ENCODE measurements at regions not wholly inside any gene's neighbourhood (a gene's known extent, or its start where the extent isn't known, plus 50 kb on each side); places are given as distances from the start of the nearest gene placed in this dataset.

DNA sequence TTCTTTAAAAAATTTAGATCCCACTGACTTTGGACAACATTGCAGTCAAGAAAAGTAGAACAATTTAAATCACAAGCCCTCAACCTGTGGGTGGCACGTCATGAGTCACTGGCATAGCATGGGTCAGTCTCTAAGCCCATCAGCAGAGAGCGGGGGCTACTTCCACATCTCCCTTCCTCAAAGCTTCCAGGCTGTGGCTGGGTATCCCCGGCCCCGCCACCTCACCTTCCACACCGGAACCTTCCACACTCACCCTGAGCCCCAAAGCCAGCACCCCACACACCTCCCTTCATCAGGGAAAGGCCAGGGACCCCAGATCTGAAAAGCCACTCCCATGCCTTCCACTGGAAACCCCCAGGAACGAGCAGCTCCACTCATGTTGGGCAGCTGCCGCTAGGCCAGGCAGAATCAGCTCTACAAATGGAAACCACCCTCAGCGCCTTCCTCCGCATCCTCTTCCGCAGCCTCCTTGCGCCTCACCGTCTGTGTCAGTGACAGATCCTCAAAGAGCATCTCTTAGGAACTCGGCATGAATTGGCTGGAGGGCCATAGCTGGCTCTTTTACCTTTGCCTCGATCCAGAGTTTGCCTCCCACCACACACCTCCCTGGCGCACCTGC, 156.5 kb downstream of the ERCC6L2 start:
- Histone ChIP-seq H3K27ac (ENCODE audit: low read depth, low read length) (no peak overlapping the region), H3K27me3 (ENCODE audit: insufficient read depth, low read length) (peaks cover 25% of the 10 kb centered on the region), H3K9me3 (ENCODE audit: insufficient read depth, low read depth, low read length) (peaks cover 6% of the 10 kb centered on the region), H3K4me3 (ENCODE audit: low read length) (no peak overlapping the region), H3K9ac (ENCODE audit: low read depth, low read length) (no peak overlapping the region), H3K4me1 (ENCODE audit: insufficient read depth, low read length) (no peaks in the 10 kb centered on the region), H3K36me3 (ENCODE audit: insufficient read depth, low read length) (no peaks in the 10 kb centered on the region)
- 88% methylated on average over 15 of the region's 15 CpGs for WGBS

DNA sequence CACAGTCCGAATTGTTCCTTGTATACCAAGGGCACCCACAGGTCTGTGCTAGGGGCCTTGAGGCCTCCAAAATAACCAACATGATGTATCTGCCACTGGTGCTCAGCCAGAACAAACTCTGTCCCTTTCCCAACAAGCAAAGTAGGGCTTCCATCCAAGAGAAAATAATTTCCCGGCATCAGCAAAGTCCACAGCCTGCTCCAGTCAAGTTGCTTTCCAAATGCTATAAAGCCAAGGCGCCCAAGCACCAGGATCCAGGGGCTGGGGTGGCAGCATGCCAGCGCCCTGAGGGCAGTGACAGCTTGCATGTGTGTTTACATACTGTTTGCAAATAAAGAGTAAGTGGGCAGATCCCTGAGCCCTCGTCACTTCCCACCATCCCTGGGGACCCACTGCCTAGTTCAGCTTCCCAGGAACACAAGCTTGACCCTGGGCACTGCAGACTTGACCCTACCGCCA, 155.9 kb downstream of the ERCC6L2 start:
- Histone ChIP-seq H3K27me3 (ENCODE audit: insufficient read depth, low read length) (peaks cover 32% of the 10 kb centered on the region), H3K9ac (ENCODE audit: low read depth, low read length) (no peak overlapping the region), H3K27ac (ENCODE audit: low read depth, low read length) (no peak overlapping the region), H3K4me3 (ENCODE audit: low read length) (no peak overlapping the region), H3K36me3 (ENCODE audit: insufficient read depth, low read length) (no peaks in the 10 kb centered on the region), H3K4me1 (ENCODE audit: insufficient read depth, low read length) (no peaks in the 10 kb centered on the region), H3K9me3 (ENCODE audit: insufficient read depth, low read depth, low read length) (peaks cover 6% of the 10 kb centered on the region)
- 91% methylated on average over 6 of the region's 6 CpGs for WGBS

DNA sequence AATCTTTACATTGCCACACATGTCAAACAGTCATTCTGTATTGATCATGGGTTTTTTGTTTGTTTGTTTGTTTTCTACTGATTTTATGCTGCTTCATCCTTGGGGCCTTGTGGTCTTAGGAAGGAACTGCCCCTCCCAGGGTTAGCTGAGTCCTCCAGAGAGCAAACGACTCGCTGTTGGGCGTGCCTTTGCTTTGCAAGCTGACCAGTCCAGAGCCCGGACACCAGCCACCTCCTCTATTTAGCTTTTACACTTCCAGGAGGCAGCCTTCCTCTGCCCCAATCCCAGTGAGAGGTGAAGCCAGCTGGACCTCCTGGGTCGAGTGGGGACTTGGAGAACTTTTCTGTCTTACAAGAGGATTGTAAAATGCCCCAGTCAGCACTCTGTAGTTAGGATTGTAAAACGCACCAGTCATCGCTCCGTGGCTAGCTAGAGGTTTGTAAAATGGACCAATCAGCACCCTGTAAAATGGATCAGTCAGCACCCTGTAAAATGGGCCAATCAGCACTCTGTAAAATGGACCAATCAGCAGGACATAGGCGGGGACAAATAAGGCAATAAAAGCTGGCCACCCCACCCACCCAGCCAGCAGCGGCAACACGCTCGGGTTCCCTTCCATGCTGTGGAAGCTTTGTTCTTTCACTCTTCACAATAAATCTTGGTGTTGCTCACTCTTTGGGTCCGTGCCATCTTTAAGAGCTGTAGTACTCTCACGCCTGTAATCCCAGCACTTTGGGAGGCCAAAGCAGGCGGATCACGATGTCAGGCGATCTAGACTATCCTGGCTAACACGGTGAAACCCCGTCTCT, 154.4 kb downstream of the ERCC6L2 start:
- H3K4me3 ChIP-seq (ENCODE audit: low read length) = no peak overlapping the region
- H3K36me3 ChIP-seq (ENCODE audit: insufficient read depth, low read length) = no peaks in the 10 kb centered on the region
- no peaks in the 10 kb centered on the region; the same call in 1 of the 2 replicates for H3K9me3 ChIP-seq (ENCODE audit: insufficient read depth, low read depth, low read length)
- peaks cover 46% of the 10 kb centered on the region for H3K27me3 ChIP-seq (ENCODE audit: insufficient read depth, low read length)
- WGBS = 92% methylated on average over 19 of the region's 19 CpGs
- H3K9ac ChIP-seq (ENCODE audit: low read depth, low read length) = no peak overlapping the region
- H3K4me1 ChIP-seq (ENCODE audit: insufficient read depth, low read length) = no peaks in the 10 kb centered on the region
- H3K27ac ChIP-seq (ENCODE audit: low read depth, low read length) = no peak overlapping the region

DNA sequence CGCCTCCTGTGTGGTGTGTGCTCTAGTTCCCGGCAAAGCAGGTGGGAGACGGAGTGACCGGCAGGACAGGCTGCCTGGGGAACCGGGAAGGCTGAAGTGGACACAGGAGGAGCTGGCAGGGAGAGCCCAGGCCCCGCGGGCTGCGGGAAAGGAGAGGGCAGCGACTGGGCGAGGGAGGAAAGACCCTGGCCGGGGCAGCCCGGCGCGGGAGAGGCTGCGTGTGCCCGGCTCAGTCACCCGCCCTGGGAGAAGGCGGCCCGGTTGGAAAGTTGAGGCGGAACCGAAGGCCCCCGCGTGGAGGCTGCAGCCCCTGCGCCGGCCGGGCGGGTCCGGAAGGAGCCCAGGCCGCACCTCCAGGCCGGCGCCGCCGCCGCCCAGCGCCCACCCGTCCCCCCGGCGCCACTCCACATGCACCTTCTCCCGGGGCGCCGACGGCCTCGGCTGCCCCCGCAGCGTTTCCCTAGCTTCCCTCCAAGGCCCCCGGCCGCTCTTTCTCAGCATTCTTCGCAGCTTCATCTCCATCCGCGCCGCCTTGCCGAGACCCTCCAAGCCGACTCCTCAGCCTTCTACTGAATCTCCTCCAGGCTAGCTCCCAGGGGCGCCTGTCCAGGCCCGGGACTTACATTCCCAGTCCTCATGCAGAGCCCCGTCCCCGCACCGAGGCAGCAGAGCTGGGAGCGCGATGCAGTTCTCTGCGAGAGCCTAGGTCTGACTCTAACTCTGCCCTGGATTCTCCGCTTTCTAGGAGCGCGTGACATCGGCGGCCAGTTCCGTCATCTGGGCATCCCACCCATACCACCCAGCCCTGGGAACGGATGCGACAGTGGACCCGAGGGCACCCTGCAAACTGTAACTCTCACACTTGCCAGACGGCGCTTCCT, 152.0 kb downstream of the ERCC6L2 start:
- H3K27ac ChIP-seq (ENCODE audit: low read depth, low read length) = no peak overlapping the region
- WGBS = 17% methylated on average over 72 of the region's 72 CpGs
- H3K36me3 ChIP-seq (ENCODE audit: insufficient read depth, low read length) = no peaks in the 10 kb centered on the region
- 0 out of 2 replicates have a peak overlapping the region, but pooled peaks have one; percentile 15 for H3K9ac ChIP-seq (ENCODE audit: low read depth, low read length)
- H3K9me3 ChIP-seq (ENCODE audit: insufficient read depth, low read depth, low read length) = no peaks in the 10 kb centered on the region
- peaks cover 71% of the 10 kb centered on the region for H3K27me3 ChIP-seq (ENCODE audit: insufficient read depth, low read length)
- 0 out of 2 replicates have a peak, but pooled peaks cover 1% of the 10 kb centered on the region for H3K4me1 ChIP-seq (ENCODE audit: insufficient read depth, low read length)
- peak overlapping the region; percentile 43 for H3K4me3 ChIP-seq (ENCODE audit: low read length)

DNA sequence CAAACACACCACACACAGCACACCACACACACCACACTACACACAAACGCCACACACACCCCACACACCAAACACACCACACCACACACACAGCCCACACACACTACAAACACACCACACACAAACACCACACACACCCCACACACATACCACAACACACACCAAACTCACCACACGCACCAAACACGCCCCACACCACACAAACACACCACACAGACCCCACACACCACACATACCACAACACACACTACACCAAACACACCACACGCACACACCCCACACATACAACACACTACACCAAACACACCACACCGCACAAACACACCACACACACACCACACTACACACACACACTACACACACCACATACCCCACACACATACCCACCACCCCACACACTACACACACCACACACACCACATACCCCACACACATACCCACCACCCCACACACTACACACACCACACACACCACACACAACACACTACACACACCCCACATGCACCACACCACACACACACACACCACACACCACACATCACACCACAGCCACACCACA, 151.2 kb downstream of the ERCC6L2 start:
- 88% methylated on average over 5 of the region's 5 CpGs for WGBS
- H3K36me3 ChIP-seq (ENCODE audit: insufficient read depth, low read length) = no peaks in the 10 kb centered on the region
- H3K27me3 ChIP-seq (ENCODE audit: insufficient read depth, low read length) = peaks cover 78% of the 10 kb centered on the region
- peak overlapping the region; percentile 43 for H3K4me3 ChIP-seq (ENCODE audit: low read length)
- no peaks in the 10 kb centered on the region for H3K9me3 ChIP-seq (ENCODE audit: insufficient read depth, low read depth, low read length)
- no peak overlapping the region for H3K27ac ChIP-seq (ENCODE audit: low read depth, low read length)
- 0 out of 2 replicates have a peak, but pooled peaks cover 4% of the 10 kb centered on the region for H3K4me1 ChIP-seq (ENCODE audit: insufficient read depth, low read length)
- no peak overlapping the region for H3K9ac ChIP-seq (ENCODE audit: low read depth, low read length)

DNA sequence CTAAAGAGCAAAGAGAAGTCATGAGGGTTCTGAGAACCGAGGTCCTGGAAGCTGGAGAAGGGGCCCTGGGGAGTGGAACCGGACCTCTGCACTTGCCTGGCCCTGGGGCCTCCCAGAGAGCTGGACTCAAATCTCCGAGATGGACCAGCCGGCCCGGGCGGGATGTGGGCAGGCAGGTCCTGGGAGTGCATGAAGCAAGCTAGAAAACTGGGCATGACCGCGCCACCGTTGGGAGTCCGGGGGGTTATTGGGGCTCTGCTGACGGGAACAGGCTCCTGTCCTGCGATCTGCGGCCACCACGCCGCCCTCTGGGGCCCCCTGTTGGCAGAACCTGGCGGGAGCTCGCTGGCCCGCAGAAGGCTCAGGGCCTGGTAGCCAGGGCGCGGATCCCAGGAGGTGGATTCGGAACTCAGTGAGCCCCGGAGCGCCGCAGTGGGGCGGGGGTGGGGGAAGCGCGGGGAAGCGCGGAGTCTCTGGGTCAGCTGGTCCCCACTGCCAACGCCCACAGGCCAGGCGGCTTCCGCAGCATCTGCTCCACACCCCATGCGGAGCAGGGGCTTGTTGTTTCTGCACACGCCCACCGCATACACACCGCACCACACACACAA, 150.6 kb downstream of the ERCC6L2 start:
- H3K36me3 ChIP-seq (ENCODE audit: insufficient read depth, low read length) = no peaks in the 10 kb centered on the region
- 26% methylated on average over 36 of the region's 36 CpGs for WGBS
- peak overlapping the region; percentile 29; the same call in 1 of the 2 replicates for H3K4me3 ChIP-seq (ENCODE audit: low read length)
- no peak overlapping the region for H3K27ac ChIP-seq (ENCODE audit: low read depth, low read length)
- peaks cover 85% of the 10 kb centered on the region for H3K27me3 ChIP-seq (ENCODE audit: insufficient read depth, low read length)
- H3K9ac ChIP-seq (ENCODE audit: low read depth, low read length) = no peak overlapping the region
- H3K9me3 ChIP-seq (ENCODE audit: insufficient read depth, low read depth, low read length) = no peaks in the 10 kb centered on the region
- H3K4me1 ChIP-seq (ENCODE audit: insufficient read depth, low read length) = 0 out of 2 replicates have a peak, but pooled peaks cover 4% of the 10 kb centered on the region

DNA sequence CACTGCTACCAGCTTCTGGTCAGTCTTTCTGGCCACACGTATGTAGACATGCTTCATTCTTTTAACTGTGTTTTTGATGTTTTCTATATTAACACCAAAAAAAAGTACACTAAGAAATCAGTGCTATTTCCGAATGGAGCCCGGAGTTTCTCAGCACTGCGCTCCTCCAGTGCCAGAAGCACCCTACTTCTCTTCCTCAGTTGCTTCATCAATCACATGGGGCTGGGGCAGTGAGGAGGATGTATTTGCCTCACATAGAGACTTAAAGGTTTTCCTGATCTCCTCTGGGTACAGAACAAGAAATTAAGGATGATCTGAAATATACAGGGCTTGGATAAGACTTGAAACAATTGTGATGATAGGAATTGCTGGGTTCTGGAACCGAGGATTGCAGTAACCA, 148.0 kb downstream of the ERCC6L2 start:
- no peaks in the 10 kb centered on the region for H3K9me3 ChIP-seq (ENCODE audit: insufficient read depth, low read depth, low read length)
- 78% methylated on average over 5 of the region's 5 CpGs for WGBS
- H3K27ac ChIP-seq (ENCODE audit: low read depth, low read length) = no peak overlapping the region
- no peak overlapping the region for H3K4me3 ChIP-seq (ENCODE audit: low read length)
- 0 out of 2 replicates have a peak, but pooled peaks cover 4% of the 10 kb centered on the region for H3K4me1 ChIP-seq (ENCODE audit: insufficient read depth, low read length)
- no peak overlapping the region for H3K9ac ChIP-seq (ENCODE audit: low read depth, low read length)
- no peaks in the 10 kb centered on the region for H3K36me3 ChIP-seq (ENCODE audit: insufficient read depth, low read length)
- peaks cover 100% of the 10 kb centered on the region for H3K27me3 ChIP-seq (ENCODE audit: insufficient read depth, low read length)

DNA sequence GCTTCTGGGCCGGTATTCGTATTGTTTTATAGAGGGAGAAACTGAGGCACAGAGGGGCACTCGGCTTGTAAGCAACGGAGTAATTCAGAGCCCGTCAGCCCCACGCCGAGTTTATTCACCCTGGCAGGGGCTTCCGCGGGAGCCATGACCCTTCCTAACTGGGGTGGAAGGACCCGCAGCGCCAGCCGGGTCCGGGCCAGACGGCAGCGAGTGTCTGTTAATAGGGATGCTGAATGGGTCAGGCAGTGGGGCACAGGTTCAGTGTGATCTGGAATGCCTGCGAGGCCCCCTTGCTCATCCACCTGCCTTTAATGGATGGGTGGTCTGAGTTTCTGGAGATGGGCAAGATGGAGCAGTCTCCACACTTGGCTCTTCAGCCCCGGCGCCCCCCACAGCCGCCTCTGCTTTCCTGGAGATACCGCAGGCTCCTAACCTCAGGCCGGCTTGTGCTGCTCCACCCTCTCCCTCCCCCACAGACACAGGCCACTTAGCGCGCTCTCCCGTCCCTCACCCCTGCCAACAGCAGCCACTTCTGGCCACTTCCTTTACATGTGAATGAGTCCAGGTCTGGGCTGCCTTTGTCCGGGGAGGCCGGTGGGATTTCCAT, 147.1 kb downstream of the ERCC6L2 start:
- Histone ChIP-seq H3K4me1 (ENCODE audit: insufficient read depth, low read length) (0 out of 2 replicates have a peak, but pooled peaks cover 4% of the 10 kb centered on the region), H3K9ac (ENCODE audit: low read depth, low read length) (no peak overlapping the region), H3K9me3 (ENCODE audit: insufficient read depth, low read depth, low read length) (no peaks in the 10 kb centered on the region), H3K36me3 (ENCODE audit: insufficient read depth, low read length) (no peaks in the 10 kb centered on the region), H3K27me3 (ENCODE audit: insufficient read depth, low read length) (peaks cover 92% of the 10 kb centered on the region), H3K27ac (ENCODE audit: low read depth, low read length) (no peak overlapping the region), H3K4me3 (ENCODE audit: low read length) (peak overlapping the region; percentile 60)
- 1% methylated on average over 26 of the region's 26 CpGs for WGBS

DNA sequence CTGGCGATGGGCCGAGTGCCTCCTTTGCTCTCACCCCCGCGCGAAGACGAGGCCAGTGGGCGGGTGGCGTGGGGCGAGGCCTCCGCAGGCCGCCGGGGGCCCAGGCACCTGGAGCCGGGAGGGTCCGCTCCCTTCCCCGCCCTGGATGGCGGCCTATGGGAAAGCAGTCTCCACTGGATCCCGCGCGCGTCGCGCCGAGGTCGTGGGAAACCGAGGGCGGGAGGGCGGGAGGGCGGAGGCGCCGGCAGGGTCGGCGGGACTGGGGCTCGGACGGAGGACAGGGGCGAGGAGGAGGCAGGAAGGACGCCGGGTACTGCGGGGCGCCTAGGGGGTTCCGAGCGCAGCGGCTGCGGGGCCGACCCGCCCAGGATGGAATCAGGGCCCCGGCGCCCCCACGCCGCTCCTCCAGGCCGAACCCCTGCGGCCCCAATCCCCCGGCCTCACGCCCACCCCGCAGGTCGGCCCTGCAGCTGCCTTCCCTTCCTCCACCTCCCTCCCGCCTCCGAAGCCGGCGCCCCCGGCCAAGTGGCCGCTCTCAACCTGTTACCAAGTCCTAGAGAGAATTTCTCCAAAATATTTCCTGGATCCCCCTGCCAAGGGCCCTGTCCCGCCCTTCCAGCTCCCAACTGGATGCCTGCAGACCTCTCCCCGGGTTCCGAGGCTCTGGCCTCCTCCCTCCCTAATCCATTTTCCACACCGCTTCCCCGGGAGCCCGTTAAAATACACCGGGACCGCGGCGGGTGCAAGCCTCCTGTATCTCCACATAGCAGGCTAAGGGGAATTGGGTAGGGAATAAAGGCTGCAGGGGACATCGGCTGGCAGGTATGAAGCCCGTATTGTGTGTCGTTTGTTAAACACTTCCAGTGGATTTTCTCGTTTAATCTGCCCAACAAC, 146.3 kb downstream of the ERCC6L2 start:
- peak overlapping the region; percentile 20; the same call in 1 of the 2 replicates for H3K9ac ChIP-seq (ENCODE audit: low read depth, low read length)
- WGBS = under 1% methylated on average over 75 of the region's 75 CpGs
- no peak overlapping the region for H3K27ac ChIP-seq (ENCODE audit: low read depth, low read length)

More for the DNA sequence above, 146.3 kb downstream of the ERCC6L2 start:
- Histone ChIP-seq H3K4me3 (ENCODE audit: low read length) (peak overlapping the region; percentile 60), H3K9me3 (ENCODE audit: insufficient read depth, low read depth, low read length) (no peaks in the 10 kb centered on the region), H3K4me1 (ENCODE audit: insufficient read depth, low read length) (0 out of 2 replicates have a peak, but pooled peaks cover 4% of the 10 kb centered on the region), H3K27me3 (ENCODE audit: insufficient read depth, low read length) (peaks cover 85% of the 10 kb centered on the region), H3K36me3 (ENCODE audit: insufficient read depth, low read length) (no peaks in the 10 kb centered on the region)
